ENCODE measurements at regions not wholly inside any gene's neighbourhood (a gene's known extent, or its start where the extent isn't known, plus 50 kb on each side); places are given as distances from the start of the nearest gene placed in this dataset.
"Not testable (repeated sequence)": the region's sequence is repeated elsewhere in the genome, so short reads cannot be mapped to it uniquely, and the experiment has no call there.

- DNase-seq (ENCODE audit: low read depth) = no peak
Observed at GRCh38 chr2:192448881-192449280, 254.1 kb upstream of the TMEFF2 start.

DNA sequence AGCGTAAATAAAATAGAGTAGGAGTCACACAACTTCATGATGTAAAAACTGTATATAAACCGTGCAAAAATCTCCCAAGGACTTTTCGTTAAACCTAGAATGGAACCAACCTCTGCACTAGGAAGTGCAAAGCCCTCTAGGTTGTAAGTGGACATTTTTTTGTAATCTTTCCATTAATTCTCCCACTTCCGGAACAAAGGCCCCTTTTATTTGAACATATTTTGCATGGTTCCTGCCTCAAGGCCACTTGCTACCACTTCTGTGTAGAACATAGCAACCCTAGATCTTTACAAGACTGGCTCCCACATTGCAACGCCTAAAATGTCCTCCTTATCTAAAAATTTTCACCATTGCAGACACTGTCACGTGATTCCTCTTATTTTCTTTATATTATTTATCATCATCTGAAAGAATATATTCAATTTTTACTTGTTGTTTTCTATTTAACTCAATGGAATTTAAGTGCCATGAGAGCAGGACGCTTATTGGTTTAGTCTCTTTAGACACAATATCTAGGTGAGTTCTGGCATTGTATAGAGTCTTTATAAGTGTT lies 249.6 kb upstream of the TMEFF2 start:
- DNase-seq (ENCODE audit: low read depth) = no peak

DNA sequence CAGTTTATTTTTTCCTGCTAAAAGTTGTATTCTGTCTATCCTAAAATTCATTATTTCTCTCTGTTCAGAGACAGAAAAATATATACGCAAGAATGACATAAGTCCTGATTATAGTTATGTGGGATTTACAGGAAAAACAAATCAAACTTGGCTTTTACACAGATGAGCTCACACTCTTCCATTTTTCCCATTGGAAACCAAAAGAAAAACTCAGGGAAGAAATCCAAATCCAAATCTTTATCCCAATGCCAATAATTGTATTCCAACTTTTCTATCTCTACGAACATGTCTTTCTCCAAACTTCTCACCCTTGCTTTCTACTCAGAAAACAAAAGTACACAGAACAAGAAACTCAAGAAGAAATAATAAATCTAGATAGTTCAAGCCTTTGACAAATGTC lies 249.1 kb upstream of the TMEFF2 start:
- no peak for DNase-seq (ENCODE audit: low read depth)

DNA sequence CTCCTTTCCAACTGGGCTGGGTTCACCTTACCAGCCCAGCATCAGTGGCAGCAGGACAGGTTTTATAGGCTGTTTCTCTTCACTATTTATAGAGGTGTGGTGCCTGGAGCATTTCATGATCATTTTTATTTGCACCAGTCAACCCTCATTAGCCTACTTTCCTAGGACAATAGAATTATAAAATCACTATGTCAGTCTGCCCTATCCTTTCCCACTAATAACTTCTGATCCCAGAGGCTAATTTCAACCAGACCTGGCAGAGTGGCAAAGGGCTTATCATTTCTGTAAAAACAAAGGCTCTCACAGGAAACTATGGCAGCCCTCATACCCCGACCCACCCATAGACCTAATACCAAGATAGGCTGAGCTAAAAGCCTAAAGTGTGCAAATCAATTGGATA lies 243.5 kb upstream of the TMEFF2 start:
- DNase-seq (ENCODE audit: low read depth) = no peak

DNA sequence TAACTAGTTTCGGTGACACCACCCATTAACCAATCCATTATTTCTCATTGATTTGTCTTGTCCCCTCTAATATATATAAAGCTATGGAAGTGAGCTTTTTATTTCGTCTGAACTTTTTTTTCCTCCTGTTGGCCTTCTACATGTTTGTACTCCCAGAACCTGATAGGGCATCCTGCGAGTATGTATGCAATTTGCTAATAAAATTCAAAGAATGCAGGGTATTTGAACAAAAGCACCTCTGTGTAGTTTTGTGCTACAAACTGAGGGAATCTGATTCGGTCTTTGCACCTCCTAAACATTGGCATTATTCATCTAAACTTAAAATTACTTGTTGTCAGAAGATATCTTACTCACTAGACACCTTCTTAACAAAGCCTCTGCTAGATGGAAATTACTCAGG lies 242.9 kb upstream of the TMEFF2 start:
- DNase-seq (ENCODE audit: low read depth) = no peak

DNA sequence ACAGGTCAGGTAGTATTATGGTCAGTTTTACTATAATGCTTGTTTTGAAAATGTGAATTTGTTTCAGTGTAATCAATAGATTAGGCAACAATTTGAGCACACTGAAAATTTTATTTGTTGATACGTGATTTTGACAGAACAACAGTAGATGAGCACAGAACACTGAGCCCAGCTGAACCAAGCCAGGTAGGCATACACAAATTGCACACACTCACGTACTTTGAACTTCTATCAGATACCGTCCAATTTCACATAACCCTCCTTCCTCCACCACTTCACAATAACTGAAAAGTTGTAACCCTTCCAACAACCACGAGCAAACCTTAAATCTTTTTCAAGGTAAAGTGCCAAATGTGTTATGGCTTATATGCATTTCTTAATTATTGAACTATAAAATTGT lies 229.5 kb upstream of the TMEFF2 start:
- DNase-seq (ENCODE audit: low read depth) = no peak

GRCh38 chr2:192419786-192420185 lies 225.1 kb upstream of the TMEFF2 start:
- DNase-seq (ENCODE audit: low read depth) = no peak

DNA sequence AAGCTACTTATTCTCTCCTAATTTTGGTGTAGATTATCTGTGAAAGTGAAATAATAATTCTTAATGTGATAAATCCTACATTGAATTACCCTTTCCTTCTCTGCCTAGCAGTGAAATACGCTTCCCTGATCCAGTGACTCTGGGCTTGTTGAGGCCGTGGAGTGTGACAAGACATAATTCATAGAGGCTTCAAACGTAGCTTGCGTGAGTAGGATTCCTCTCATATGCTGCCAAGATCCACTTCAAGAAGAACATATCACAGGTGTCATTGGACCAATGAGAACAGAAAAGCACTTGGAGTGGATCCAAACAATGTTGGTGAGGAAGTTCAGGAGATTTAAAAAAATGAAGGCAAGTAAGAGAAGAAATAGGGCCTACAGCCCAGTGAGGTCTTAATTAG lies 221.3 kb upstream of the TMEFF2 start:
- DNase-seq (ENCODE audit: low read depth) = no peak

GRCh38 chr2:192414794-192415193 lies 220.1 kb upstream of the TMEFF2 start:
- no peak for DNase-seq (ENCODE audit: low read depth)

GRCh38 chr2:192413812-192414681 lies 219.3 kb upstream of the TMEFF2 start:
- no peak for DNase-seq (ENCODE audit: low read depth)

GRCh38 chr2:192412866-192413265 lies 218.1 kb upstream of the TMEFF2 start:
- DNase-seq (ENCODE audit: low read depth) = not testable (repeated sequence)

- no peak for DNase-seq (ENCODE audit: low read depth)
Observed at GRCh38 chr2:192412394-192412793, 217.7 kb upstream of the TMEFF2 start.

- DNase-seq (ENCODE audit: low read depth) = no peak
Observed at GRCh38 chr2:192411755-192412154, 217.0 kb upstream of the TMEFF2 start.

DNA sequence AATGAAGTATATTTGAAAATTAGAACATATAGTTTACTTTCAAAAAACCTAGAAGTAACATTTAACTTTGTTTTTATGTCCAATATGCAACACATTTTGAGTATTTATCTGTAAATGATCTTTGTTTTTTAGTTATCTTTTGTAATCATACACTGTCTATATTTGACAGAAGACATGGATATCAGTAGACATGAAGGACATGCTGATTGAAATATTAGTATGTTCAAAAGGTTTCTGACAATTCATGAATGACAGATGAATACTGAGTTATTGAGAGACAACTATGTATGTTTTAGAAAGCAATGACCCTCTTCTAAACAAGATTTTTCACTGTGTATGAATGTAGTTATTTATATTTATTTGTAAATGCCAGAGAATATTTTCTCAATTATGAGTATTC lies 215.6 kb upstream of the TMEFF2 start:
- DNase-seq (ENCODE audit: low read depth) = no peak

DNA sequence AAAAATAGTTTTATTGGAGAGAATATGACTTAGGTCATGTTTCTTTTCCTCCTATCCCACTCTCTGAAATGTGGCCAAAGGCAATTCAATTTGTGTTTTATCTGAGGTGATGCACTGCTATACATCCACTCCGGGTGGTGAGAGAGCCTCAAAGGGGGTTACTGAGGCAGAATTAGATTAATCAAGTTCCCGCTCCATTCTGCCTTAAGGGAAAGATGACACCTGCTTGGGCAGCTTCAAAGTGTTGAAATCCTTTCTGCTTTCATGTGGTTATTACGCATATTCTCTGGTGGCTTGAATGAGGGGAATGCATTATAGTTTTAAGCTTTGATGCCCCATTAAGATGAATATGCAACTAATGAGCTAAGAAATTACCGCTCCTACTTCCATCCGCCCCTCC lies 213.0 kb upstream of the TMEFF2 start:
- DNase-seq (ENCODE audit: low read depth) = no peak

- DNase-seq (ENCODE audit: low read depth) = no peak
Observed at GRCh38 chr2:192398236-192398635, 203.5 kb upstream of the TMEFF2 start.

GRCh38 chr2:192394605-192395004 lies 199.9 kb upstream of the TMEFF2 start:
- DNase-seq (ENCODE audit: low read depth) = no peak

GRCh38 chr2:192391041-192391440 lies 196.3 kb upstream of the TMEFF2 start:
- no peak for DNase-seq (ENCODE audit: low read depth)

DNA sequence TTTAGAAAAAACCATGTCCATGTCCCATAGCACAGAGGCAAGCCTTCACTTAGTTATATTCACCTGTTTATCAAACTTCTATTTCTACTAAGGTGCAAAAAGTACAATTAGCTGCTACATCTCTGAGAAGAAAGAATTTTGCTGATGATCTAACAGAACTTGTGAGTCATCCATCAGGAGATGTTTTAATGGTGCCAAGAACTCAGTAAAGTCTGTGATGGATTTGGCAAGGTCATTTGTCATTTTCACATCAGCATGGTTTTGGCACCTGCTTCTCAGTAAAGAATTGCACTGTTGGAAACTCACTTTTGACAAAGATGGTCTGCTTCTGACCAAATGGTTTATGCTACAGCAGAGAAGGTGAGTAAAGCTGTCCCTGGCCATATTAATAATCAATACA lies 195.7 kb upstream of the TMEFF2 start:
- no peak for DNase-seq (ENCODE audit: low read depth)

DNA sequence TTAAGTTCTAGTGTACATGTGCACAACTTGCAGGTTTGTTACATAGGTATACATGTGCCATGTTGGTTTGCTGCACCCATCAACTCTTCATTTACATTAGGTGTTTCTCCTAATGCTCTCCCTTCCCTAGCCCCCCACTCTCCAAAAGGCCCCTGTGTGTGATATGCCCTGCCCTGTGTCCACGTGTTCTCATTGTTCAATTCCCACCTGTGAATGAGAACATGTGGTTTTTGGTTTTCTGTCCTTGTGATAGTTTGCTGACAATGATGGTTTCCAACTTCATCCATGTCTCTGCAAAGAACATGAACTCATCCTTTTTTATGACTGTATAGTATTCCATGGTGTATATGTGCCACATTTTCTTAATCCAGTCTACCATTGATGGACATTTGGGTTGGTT lies 189.5 kb upstream of the TMEFF2 start:
- DNase-seq (ENCODE audit: low read depth) = not testable (repeated sequence)

- no peak for DNase-seq (ENCODE audit: low read depth)
Observed at GRCh38 chr2:192381082-192381481, 186.3 kb upstream of the TMEFF2 start.

GRCh38 chr2:192379736-192380135 lies 185.0 kb upstream of the TMEFF2 start:
- DNase-seq (ENCODE audit: low read depth) = no peak

GRCh38 chr2:192377173-192377572 lies 182.4 kb upstream of the TMEFF2 start:
- no peak for DNase-seq (ENCODE audit: low read depth)

DNA sequence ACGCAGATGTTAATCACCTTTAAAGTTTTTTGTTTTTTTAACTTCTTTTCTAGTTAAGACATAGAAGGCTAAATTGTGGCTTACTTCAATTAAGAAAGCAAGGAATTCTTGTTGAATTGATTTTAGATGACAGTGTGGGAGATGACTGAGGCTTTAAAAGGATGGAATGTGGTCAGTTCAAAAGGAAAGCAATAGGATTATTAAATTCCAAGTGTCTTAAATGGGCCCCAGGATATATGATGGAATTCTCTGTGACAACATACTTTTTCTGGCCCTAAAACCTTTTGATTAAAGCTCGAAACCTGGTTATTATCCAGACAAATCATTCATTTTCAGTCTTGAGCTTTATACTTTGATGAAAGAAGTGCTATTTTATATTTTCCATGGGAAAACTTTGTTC lies 179.0 kb upstream of the TMEFF2 start:
- DNase-seq (ENCODE audit: low read depth) = no peak

Data from CMK (cell line).